ENCODE measurements at regions not wholly inside any gene's neighbourhood (a gene's known extent, or its start where the extent isn't known, plus 50 kb on each side); places are given as distances from the start of the nearest gene placed in this dataset.

DNA sequence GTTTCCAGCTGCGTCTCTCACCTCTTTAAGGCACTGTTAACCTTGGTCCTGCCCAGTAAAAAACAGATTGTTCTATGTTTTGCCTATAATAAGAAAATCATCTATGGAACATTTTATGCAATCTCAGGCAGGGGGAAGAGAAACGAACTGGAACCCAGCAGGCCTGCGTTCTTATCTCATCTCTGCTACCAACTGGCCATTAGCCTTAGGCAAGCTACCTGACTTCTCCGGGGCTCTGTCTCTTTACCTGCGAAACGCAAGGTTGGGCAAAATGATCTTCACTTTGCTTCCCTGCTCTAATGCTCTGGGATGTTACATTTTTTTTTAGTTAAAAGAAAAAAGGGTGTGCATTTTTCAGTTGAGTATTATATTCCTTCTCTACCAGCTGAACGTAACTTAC is 70.5 kb upstream of the WIPF1 start:
- no peak for DNase-seq (ENCODE audit: low spot score)

DNA sequence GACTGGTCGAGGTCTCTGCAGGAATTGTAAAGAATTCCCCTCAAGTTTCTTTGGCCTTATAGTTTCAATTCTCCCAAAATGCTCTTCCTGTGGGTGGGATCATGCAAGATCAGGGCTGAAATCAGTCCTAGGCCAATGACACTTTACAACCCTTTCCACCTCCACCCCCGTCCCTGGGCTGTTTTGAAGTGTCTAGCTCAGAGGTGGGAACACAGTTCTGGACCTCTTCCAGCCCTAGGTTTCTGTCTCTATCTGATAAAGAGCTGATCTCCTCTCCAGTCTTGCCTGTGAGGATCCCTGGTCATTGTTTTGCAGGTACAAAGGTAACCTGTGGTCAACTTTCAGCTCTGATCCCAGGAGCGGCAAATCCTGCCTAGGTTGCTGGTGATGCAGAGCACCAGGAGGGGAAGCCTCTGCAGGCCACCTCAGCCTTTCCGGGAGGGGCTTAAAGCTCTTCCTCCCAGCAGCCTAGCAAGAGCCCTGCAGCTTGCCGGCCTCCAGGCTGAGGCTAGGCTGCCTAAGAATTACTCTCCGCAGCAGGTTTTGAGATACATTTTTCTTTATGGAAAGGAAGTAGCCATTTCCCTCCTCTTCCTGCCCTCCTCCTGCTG is 69.8 kb upstream of the WIPF1 start:
- no peak for DNase-seq (ENCODE audit: low spot score)

DNA sequence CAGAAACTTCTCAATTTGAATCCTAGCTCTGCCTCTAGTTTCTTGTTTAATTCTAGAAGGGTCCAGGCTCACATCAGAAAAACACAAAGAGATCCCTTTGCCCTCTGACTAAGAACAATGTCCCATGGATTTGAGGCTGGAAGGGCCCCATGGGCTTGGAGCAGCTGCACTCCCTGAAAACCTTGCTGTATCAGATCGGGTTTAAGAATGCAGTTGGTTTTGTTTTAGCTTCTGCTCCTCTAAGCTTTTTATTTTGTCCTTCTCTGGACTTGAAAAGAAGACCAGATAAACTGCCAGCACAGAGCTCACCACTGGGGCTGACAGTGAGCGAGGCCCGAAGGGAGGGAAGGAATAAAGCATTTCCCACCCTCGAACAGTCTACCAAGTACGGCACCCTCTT is 69.2 kb upstream of the WIPF1 start:
- no peak for DNase-seq (ENCODE audit: low spot score)

DNA sequence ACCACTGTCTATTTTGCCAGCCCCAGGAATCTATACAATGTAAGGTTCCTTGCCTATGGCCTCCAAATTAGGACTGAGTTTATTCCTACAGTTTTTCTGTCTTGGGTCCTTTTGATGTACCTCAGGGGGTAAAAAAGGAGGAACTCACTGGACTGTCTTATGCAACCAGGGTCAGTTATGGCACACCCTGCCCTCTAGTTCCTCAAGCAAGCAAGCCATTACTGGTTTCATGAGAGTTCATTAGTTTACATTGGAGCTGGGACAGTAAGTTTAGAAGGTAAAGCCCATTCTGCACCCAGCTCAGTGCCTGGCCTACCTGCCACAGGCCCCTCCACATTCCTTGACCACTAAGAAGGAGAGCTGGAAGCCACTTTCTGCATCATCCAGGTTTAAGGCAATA is 68.7 kb upstream of the WIPF1 start:
- no peak for DNase-seq (ENCODE audit: low spot score)

DNA sequence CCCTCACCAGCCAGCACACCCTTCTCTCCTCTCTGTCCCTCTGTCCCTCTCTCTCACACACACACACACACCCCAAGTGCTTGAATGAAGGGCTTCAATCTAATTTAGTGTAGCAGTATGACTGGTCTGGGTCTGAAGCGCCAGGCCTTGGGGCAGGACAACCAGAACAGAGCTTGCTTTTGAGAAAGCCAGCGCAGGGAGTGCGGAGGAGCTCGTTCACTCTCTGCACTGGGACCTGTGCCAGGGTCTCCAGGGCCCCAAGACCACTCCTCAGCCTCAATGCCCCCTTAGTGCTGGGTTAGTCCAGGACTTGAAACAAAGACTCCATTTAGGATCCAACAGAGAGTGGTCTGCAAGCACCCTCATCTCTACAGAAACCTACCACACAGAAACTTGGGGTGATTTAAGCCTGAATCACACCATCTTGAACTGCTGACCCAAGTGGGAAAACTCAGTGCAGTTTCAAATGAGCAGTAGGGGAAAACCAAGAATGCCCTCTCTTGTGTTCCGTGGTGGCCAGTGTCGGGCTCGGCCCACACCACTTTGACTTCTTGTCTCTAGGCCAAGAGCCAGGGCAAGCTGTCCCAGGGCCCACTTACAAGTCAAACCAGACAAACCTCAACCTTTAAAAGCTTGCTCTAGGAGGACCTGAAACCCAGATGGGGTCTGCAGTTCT is 66.6 kb upstream of the WIPF1 start:
- DNase-seq (ENCODE audit: low spot score), result no peak

DNA sequence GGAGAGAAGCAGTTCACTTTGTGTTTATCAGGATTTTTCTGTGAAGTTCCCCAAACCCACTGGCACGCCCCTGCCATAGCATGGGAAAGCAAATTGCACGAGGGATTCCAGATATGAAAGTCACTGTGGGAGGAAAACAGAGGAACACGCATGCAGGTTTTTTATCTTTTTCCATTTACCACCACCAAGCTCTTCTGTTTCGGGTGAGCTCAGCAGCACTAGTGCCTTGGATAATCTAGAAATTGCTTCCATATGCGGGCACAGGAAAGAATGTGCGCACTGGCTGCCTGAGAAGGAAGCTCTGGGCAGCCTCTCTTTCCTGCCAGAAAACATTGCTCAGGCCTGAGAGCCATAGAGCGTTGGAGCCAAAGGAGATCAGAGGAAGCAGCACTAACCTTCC is 65.9 kb upstream of the WIPF1 start:
- DNase-seq (ENCODE audit: low spot score), result no peak

DNA sequence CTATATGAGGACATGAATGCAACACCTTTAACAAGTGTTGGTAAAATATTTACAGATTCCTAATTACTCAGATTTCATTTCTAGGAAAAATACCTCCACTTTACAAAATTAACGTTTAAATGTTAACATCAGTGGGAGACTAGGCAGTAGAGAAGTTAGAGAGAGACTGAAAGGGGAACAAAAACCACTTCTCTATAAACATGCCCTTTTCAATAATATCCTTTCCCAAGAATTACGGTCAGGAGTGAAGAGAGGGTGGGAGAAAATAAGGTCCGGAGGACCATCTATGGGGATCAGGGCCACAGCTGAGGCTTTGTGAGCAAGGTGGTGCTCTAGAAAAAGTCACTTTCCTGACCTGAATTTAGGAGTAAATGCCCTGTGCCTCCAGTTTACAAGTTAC is 65.3 kb upstream of the WIPF1 start:
- no peak for DNase-seq (ENCODE audit: low spot score)

DNA sequence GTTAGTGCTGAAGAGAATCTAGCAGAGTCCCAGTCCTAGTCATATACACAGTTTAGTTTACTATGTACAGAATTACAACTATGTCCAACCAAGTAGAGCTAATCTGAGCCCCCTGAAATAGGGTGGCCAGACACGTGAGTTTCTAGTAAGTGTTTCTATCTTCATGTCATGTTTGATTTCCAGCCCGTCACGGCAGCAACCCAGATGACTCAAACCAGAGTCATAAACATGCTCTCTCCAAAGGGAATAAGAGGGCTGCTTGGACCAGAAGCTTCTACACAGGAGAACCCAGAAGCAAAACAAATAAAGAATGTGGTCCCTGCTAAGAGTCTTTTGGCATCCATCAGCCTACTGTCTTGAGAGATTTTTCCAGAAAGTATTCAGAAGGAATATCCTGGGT is 64.9 kb upstream of the WIPF1 start:
- no peak for DNase-seq (ENCODE audit: low spot score)

DNA sequence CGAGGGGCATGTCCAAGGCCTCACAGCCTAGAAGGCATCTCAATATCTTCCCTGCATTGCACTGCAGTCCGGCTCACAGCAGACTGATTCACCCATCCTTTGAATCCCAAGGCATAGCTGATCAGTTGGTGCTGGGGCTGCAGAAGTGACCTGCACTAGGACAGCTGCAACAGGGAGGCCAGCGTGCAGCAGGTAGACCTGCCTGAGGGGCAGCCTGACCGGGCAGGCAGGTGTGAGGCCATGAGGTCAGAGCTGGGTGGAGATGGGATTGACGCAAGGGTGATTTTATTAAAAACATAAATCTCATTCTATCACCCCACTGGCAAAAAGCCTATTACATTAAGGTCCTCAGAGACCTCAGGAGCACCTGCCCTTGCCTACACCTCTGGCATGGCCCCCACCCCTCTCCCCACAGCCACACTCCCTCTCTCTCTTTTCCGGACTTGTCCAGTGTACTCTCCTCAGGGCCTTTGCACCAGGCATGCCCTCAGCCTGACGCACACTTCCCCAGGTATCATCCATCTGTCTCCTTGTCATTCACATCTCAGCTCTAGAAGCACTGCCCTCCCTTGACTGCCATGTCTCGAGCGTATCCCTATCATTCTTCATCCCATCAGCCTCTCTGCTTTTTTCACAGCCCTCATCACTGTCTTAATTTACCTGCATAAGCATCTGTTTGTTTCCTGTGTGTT is 63.5 kb upstream of the WIPF1 start:
- DNase-seq (ENCODE audit: low spot score), result no peak

DNA sequence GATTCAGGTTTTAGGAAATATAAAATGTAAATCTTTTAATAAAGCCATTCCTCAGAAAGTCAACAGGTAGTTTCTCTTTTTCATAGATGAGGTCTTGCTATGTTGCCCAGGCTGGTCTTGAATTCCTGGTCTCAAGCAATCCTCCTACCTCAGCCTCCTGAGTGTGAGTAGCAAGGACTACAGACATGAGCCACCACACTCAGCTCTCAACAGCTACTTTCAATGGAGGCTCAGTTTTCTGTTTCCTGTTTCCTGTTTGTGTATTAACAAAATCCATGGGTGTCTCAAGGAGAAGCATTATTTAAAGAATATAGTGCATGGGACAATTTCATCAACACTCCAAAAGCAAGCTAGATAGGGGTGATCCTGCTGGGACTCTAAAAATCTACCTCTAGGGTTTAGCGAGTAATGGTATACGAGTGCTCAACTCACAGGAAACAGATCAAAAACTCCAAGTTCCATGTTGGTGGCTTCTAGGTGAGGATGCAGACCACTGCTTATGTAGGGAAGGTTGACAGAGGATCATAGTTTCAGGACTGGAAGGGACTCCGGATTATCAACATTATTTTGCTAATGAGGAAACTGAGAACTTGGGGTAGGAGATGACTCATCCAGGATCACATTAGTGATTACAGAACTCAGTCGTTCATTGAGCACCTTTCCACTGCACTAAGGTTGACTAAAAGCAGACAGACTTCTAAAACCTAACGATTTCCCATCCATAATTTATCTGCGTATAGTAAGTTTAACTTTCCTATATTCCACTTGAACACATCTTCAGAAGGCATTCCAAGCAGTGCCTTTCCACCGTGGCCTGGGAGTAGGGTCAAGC is 61.7 kb upstream of the WIPF1 start:
- no peak for DNase-seq (ENCODE audit: low spot score)

DNA sequence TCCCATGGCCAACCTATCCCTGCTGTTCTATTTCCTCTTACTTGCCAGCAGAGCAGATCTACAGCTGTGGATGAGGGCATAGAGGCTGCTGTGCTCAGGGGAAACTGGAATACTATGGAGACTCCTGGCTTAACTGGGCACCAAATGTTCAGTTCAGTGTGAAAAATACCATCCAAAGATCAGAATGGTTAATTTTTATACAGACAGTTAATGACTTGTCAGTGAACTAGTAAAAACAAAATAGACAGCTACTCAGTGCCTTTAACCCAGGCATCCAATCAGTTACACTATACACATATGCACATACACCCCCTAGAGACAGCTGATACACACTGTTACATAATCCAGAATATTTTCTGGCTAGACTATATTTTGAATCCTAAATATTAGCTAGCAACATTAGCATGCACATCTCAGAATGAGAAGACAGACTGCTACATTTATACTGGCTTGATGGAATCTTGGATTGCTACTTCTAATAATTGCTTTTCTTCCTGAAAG is 59.1 kb upstream of the WIPF1 start:
- DNase-seq (ENCODE audit: low spot score), result no peak

DNA sequence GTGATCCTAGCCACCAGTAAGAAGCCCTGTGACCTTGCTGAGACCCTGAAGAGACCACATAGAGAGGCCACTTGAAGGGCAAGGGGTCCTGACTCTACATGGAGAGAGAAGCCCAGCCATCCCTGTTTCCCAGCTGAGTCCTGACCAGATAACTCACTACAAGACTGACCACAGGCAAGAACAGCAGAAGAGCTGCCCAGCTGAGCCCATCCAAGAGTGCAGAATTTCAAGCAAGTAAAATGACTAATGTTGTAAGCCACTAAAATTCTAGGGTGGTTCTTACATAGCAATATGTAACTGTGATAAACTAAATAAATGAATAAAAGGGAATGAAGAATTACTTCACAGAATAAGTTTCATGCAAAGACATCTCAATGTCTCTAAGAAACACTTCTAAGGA is 58.4 kb upstream of the WIPF1 start:
- DNase-seq (ENCODE audit: low spot score), result no peak

DNA sequence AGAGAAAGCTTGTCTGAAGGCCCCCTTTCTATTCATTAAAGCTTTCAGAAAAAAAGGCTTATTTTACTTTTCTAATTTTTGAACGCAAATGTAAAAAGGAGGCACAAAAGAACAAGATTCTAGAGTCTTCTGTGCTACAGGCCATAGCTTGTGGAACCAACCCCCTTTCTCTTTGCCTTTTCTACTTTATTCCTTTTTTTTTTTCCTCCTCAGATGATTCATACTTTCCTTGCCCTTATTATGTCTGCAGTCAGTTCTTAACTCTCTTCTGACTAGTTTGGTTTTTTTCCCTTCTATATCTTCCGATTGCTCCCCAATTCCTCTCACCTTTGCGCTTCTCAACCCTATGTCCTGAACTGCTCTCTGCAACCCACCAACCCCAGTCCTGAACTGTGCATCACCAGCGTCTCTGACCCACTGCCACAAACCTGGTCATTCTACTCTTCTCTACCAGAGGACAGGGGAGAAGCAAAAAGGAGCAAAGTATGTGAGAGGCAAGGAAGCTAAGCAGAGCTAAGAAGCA is 56.9 kb upstream of the WIPF1 start:
- DNase-seq (ENCODE audit: low spot score), result no peak

DNA sequence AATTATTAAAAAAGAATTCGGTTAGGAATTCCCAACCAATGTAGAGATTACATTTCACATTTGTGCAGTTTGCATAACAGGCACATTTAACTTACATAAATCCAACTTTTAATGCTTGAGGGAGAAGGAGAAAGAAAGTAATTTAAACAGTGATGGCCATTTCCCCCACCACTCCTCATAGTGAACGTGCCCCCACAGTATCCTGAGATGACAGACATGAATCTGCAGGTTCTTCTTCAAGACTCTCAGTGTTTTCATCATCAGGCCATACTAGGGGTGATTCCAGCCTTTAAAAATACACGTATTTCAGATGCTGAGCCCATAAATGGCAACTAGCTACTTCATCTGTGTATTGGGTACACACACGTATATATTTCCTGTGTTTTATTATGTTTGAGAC is 51.3 kb upstream of the WIPF1 start:
- no peak for DNase-seq (ENCODE audit: low spot score)
